H1 (cell line): ENCODE measurements at regions not wholly inside any gene's neighbourhood (a gene's known extent, or its start where the extent isn't known, plus 50 kb on each side); places are given as distances from the start of the nearest gene placed in this dataset.

ENCODE experiments used
- CTCF ChIA-PET: fragments of 300-600 bp; sonication (Branson Sonifier 250); formaldehyde crosslinking; loops from one replicate; lab custom pipeline; 2021; ENCODE audit not compliant: partially characterized antibody; lab: Charles Lee
- POLR2A ChIA-PET: fragments of 300-600 bp; sonication (Branson Sonifier 250); formaldehyde crosslinking; loops from one replicate; lab custom pipeline; 2021; ENCODE audit warnings: inconsistent platforms; ENCODE audit not compliant: partially characterized antibody; lab: Charles Lee
- DNase-seq, 2 experiments: peaks; one replicate each; pipeline versions ENCODE4 v3.0.0 to v3.0.0-alpha.2; 2010 to 2022; ENCODE audit warnings: low spot score in 2 of 2, low read depth in 1 of 2, mixed read lengths in 1 of 2
- FAIRE-seq: peaks from 2 replicates; lab custom pipeline; 2011; peaks lifted over from hg19 to GRCh38; lab: Jason Lieb, UNC
- H2AFZ ChIP-seq: 2 replicates; pipeline ENCODE4 v1.8.1; 2012; ENCODE audit warnings: low read length, inconsistent platforms
- H2AK5ac ChIP-seq: 2 replicates; pipeline ENCODE4 v1.6.1; 2013; ENCODE audit warnings: low read depth, low read length
- H2BK120ac ChIP-seq: replicated peaks from 2 replicates; pipeline ENCODE3; 2013; ENCODE audit warnings: low read depth, low read length, inconsistent platforms
- H2BK12ac ChIP-seq: 2 replicates; pipeline ENCODE4 v1.6.1; 2013; ENCODE audit warnings: low read depth, low read length
- H2BK15ac ChIP-seq: 2 replicates; pipeline ENCODE4 v1.6.1; 2013; ENCODE audit warnings: low read length
- H2BK20ac ChIP-seq: 2 replicates; pipeline ENCODE4 v1.6.1; 2013; ENCODE audit warnings: low read length
- H2BK5ac ChIP-seq: 2 replicates; pipeline ENCODE4 v1.6.1; 2013; ENCODE audit warnings: low read depth, low read length
- H3K14ac ChIP-seq: 2 replicates; pipeline ENCODE4 v1.6.1; 2013; ENCODE audit warnings: inconsistent platforms; ENCODE audit not compliant: insufficient read length
- H3K18ac ChIP-seq: 2 replicates; pipeline ENCODE4 v1.6.1; 2013; ENCODE audit warnings: low read length; ENCODE audit errors: extremely low read depth
- H3K23ac ChIP-seq: 2 replicates; pipeline ENCODE4 v1.6.1; 2013; ENCODE audit warnings: inconsistent platforms; ENCODE audit not compliant: insufficient read length
- H3K23me2 ChIP-seq: 2 replicates; pipeline ENCODE4 v1.6.1; 2013; ENCODE audit warnings: low read depth, low read length
- H3K27ac ChIP-seq: 2 replicates; pipeline ENCODE4 v1.6.1; 2011; ENCODE audit warnings: low read depth, low read length, inconsistent platforms
- H3K27me3 ChIP-seq, 4 experiments: replicated peaks in 1 of 4; 1 replicate in 1 of 4; 2 replicates in 3 of 4; pipeline versions ENCODE4 v1.6.1 to v1.8.1; 2011 to 2013; ENCODE audit warnings: low read length in 3 of 4, mild to moderate bottlenecking in 3 of 4, inconsistent platforms in 2 of 4, mixed read lengths in 2 of 4, moderate library complexity in 1 of 4; ENCODE audit not compliant: control insufficient read depth in 3 of 4, insufficient read depth in 3 of 4; ENCODE audit errors: extremely low read depth in 1 of 4
- H3K36me3 ChIP-seq, 4 experiments: 2 replicates each; pipeline versions ENCODE4 v1.6.1 to v1.8.1; 2011 to 2013; ENCODE audit warnings: mild to moderate bottlenecking in 4 of 4, low read length in 3 of 4, moderate library complexity in 2 of 4, control low read depth in 1 of 4, inconsistent platforms in 1 of 4; ENCODE audit not compliant: insufficient read depth in 4 of 4, control insufficient read depth in 2 of 4
- H3K4ac ChIP-seq: replicated peaks from 2 replicates; pipeline ENCODE3; 2013; ENCODE audit warnings: low read length, low read depth, mixed read lengths, inconsistent platforms; ENCODE audit not compliant: insufficient read length
- H3K4me1 ChIP-seq, 4 experiments: replicated peaks in 1 of 4; 1 replicate in 1 of 4; 2 replicates in 3 of 4; pipeline versions ENCODE4 v1.6.1 to v1.8.1; 2011 to 2013; ENCODE audit warnings: low read length in 3 of 4, inconsistent platforms in 2 of 4, mixed read lengths in 1 of 4; ENCODE audit not compliant: insufficient read depth in 4 of 4, control insufficient read depth in 3 of 4
- H3K4me2 ChIP-seq, 2 experiments: 2 replicates each; pipeline versions ENCODE4 v1.6.1 to v1.8.1; 2011 to 2013; ENCODE audit warnings: low read depth in 2 of 2, low read length in 2 of 2, control low read depth in 1 of 2, inconsistent platforms in 1 of 2, mild to moderate bottlenecking in 1 of 2; ENCODE audit not compliant: insufficient read depth in 1 of 2
- H3K4me3 ChIP-seq, 4 experiments: fragments of 200-600, 300-600 bp in 1 of 4; sonication (generic), shearing (Covaris generic), sonication (Bioruptor Twin) in 1 of 4; 2 replicates each; pipeline versions ENCODE4 v1.5.1 to v1.8.1; 2011 to 2016; ENCODE audit warnings: low read length in 4 of 4, low read depth in 3 of 4, control low read depth in 2 of 4, inconsistent platforms in 2 of 4, mild to moderate bottlenecking in 2 of 4, mixed read lengths in 1 of 4, moderate library complexity in 1 of 4; ENCODE audit not compliant: insufficient read depth in 2 of 4; ENCODE audit errors: extremely low read depth in 1 of 4
- H3K56ac ChIP-seq: replicated peaks from 2 replicates; pipeline ENCODE3; 2013; ENCODE audit warnings: low read depth, mild to moderate bottlenecking, mixed read lengths, low read length, inconsistent platforms; ENCODE audit not compliant: insufficient read length
- H3K79me1 ChIP-seq: 2 replicates; pipeline ENCODE4 v1.6.1; 2013; ENCODE audit warnings: low read depth, low read length, control low read depth
- H3K79me2 ChIP-seq, 2 experiments: 2 replicates each; pipeline versions ENCODE4 v1.6.1 to v1.8.1; 2012 to 2013; ENCODE audit warnings: low read length in 2 of 2, mild to moderate bottlenecking in 2 of 2, inconsistent platforms in 1 of 2; ENCODE audit not compliant: insufficient read depth in 2 of 2, control insufficient read depth in 1 of 2
- H3K9ac ChIP-seq, 4 experiments: replicated peaks in 1 of 4; 1 replicate in 1 of 4; 2 replicates in 3 of 4; pipeline versions ENCODE4 v1.6.1 to v1.8.1; 2011 to 2013; ENCODE audit warnings: low read depth in 3 of 4, low read length in 3 of 4, control low read depth in 2 of 4, mild to moderate bottlenecking in 2 of 4, moderate library complexity in 2 of 4, inconsistent platforms in 1 of 4; ENCODE audit errors: extremely low read depth in 1 of 4
- H3K9me3 ChIP-seq, 2 experiments: 2 replicates each; pipeline versions ENCODE4 v1.6.1 to v1.8.1; 2012 to 2013; ENCODE audit warnings: mild to moderate bottlenecking in 2 of 2, moderate library complexity in 2 of 2, control low read depth in 1 of 2, inconsistent platforms in 1 of 2, low read depth in 1 of 2, low read length in 1 of 2, mixed read lengths in 1 of 2; ENCODE audit not compliant: insufficient read depth in 2 of 2
- H4K20me1 ChIP-seq, 2 experiments: replicated peaks in 1 of 2; 2 replicates each; pipeline versions ENCODE3 to v1.8.1; 2011 to 2013; ENCODE audit warnings: inconsistent platforms in 2 of 2, low read length in 2 of 2, mild to moderate bottlenecking in 1 of 2; ENCODE audit not compliant: insufficient read depth in 2 of 2, control insufficient read depth in 1 of 2
- H4K5ac ChIP-seq: 2 replicates; pipeline ENCODE4 v1.6.1; 2013; ENCODE audit warnings: low read length, low read depth, mixed read lengths, inconsistent platforms; ENCODE audit not compliant: insufficient read length
- H4K8ac ChIP-seq: 2 replicates; pipeline ENCODE4 v1.8.0; 2013; ENCODE audit warnings: mild to moderate bottlenecking, moderate library complexity, low read length, inconsistent platforms; ENCODE audit not compliant: insufficient read depth; ENCODE audit errors: extremely low read depth
- H4K91ac ChIP-seq: replicated peaks from 2 replicates; pipeline ENCODE3; 2013; ENCODE audit warnings: low read length, mixed read lengths, inconsistent platforms; ENCODE audit not compliant: insufficient read length
- BRCA1 ChIP-seq: IDR thresholded peaks from 2 replicates; pipeline ENCODE4 v1.6.1; 2012; ENCODE audit warnings: low read depth, low read length, improper control_type of control experiment
- CEBPB ChIP-seq: IDR thresholded peaks from 2 replicates; pipeline ENCODE4 v1.6.1; 2012; ENCODE audit warnings: low read depth, low read length
- JUND ChIP-seq: IDR thresholded peaks from 2 replicates; pipeline ENCODE4 v1.6.1; 2011; ENCODE audit warnings: mild to moderate bottlenecking, improper control_type of control experiment, low read length
- NRF1 ChIP-seq: IDR thresholded peaks from 2 replicates; pipeline ENCODE4 v1.6.1; 2011; ENCODE audit warnings: mild to moderate bottlenecking, low read depth, low read length, improper control_type of control experiment
- RAD21 ChIP-seq, 2 experiments: IDR thresholded peaks in 1 of 2; conservative IDR thresholded peaks in 1 of 2; 2 replicates each; pipeline ENCODE4 v1.6.1; 2011; ENCODE audit warnings: low read depth in 2 of 2, low read length in 2 of 2, improper control_type of control experiment in 1 of 2, inconsistent platforms in 1 of 2, mild to moderate bottlenecking in 1 of 2, moderate library complexity in 1 of 2
- SP1 ChIP-seq: IDR thresholded peaks from 2 replicates; pipeline ENCODE4 v1.6.1; 2011; ENCODE audit warnings: low read depth, low read length
- ZNF274 ChIP-seq: IDR thresholded peaks from 2 replicates; pipeline ENCODE4 v1.7.0; 2012; ENCODE audit warnings: low read length, borderline replicate concordance; ENCODE audit errors: extremely low read depth
- WGBS, 2 experiments: shearing (Covaris generic) in 1 of 2; methylation state at CpG; one replicate each; pipeline versions ENCODE4 v1.1.6 to v1.1.7; 2013 to 2015; ENCODE audit warnings: low lambda C conversion rate in 2 of 2, mixed read lengths in 2 of 2, inconsistent platforms in 1 of 2, low coverage in 1 of 2, missing lambda C conversion rate in 1 of 2; ENCODE audit not compliant: insufficient replicate concordance in 2 of 2, insufficient coverage in 1 of 2, insufficient read length in 1 of 2; ENCODE audit errors: extremely low coverage in 1 of 2, missing lambda C conversion rate in 1 of 2; 5-methylcytosine and 5-hydroxymethylcytosine counted together
- TF ChIP-seq, protein P1 (sequence below): IDR thresholded peaks from 2 replicates; pipeline ENCODE4 v1.6.1; 2012; ENCODE audit warnings: inconsistent platforms
- TF ChIP-seq, protein P2 (sequence below): IDR thresholded peaks from 2 replicates; pipeline ENCODE4 v1.6.1; 2011; ENCODE audit warnings: low read depth, mild to moderate bottlenecking, low read length; ENCODE audit not compliant: insufficient read depth

DNA sequence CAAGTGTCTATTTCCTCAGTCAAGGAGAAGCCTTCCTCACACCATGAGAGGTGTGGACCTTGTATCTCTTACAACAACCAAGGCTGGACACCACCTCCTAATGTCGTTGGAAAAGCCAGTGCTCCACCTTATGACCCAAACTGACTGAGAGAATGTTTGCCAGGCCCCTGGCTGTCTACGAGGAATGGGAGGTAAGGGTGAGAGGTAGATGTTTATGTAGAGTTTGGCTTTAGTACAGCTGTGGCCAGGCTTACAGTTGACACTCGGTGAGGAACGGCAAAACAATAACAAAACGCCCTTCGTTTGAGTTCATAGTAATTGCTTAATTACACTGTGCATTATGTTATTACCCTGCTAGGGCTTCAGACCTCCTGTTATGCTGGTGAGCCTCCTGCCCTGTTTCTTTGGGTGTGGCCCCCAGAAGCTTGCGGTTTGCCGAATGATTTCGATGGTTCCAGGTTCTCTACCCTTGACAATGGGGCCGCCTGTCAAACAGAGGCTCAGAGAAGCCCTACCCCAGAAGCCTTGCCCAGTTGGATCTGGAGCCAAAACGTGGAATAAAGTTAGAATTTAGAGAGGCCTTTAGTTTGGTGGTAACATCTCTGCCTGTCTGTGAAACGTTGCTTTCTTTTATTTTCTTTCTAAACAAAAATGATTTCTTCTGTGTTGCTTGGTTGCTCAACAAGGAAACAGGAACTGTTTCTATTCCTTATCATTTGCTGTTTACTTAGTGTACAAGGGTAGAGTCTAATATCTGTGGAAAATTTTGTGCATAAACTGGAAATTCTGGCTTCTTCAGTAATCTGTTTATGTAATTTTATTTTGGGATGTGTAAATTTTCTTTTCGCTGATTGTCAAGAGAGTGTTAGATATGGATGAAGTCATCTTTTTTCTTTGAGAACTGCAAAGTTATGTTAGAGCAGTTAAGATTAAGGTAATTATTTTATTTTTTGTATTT is 60.4 kb upstream of the FOXQ1 start:
- H2BK5ac ChIP-seq: no peak overlapping the region
- H2AK5ac ChIP-seq: no peak overlapping the region
- no peaks in the 10 kb centered on the region for H3K79me2 ChIP-seq
- H3K14ac ChIP-seq: no peak overlapping the region
- H3K9ac ChIP-seq: no peak overlapping the region
- H2BK20ac ChIP-seq: no peak overlapping the region
- no peak overlapping the region for H2AFZ ChIP-seq
- H3K79me1 ChIP-seq: no peaks in the 10 kb centered on the region
- no peaks in the 10 kb centered on the region for H4K20me1 ChIP-seq
- H3K4me2 ChIP-seq: no peak overlapping the region
- CTCF ChIA-PET: no interaction called here
- no peaks in the 10 kb centered on the region for H3K36me3 ChIP-seq
- H3K23me2 ChIP-seq: no peaks in the 10 kb centered on the region
- no peak for TF ChIP-seq BRCA1
- TF ChIP-seq ZNF274: no peak
- TF ChIP-seq, protein P1, sequence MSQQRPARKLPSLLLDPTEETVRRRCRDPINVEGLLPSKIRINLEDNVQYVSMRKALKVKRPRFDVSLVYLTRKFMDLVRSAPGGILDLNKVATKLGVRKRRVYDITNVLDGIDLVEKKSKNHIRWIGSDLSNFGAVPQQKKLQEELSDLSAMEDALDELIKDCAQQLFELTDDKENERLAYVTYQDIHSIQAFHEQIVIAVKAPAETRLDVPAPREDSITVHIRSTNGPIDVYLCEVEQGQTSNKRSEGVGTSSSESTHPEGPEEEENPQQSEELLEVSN: no peak
- TF ChIP-seq RAD21 (IDR thresholded peaks at IDR 0.05 in 1 of 2, conservative IDR thresholded peaks at IDR 0.05 in 1 of 2; ENCODE audit: low read depth in 2 of 2, low read length in 2 of 2): no peak
- TF ChIP-seq JUND: no peak
- no peak for TF ChIP-seq CEBPB
- no peak for TF ChIP-seq SP1
- TF ChIP-seq, protein P2, sequence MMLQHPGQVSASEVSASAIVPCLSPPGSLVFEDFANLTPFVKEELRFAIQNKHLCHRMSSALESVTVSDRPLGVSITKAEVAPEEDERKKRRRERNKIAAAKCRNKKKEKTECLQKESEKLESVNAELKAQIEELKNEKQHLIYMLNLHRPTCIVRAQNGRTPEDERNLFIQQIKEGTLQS: no peak
- TF ChIP-seq NRF1: no peak
- no peak overlapping the region for H3K27ac ChIP-seq
- WGBS, 2 experiments: 91% methylated on average over 13 of the region's 13 CpGs; no CpG with 5 or more reads in 1 of the 2 experiments
- no peak overlapping the region for H3K4ac ChIP-seq
- no peaks in the 10 kb centered on the region for H3K4me1 ChIP-seq
- H4K8ac ChIP-seq: no peak overlapping the region
- H2BK120ac ChIP-seq: no peak overlapping the region
- POLR2A ChIA-PET: no interaction called here
- no peak overlapping the region for H3K23ac ChIP-seq
- FAIRE-seq: no peak
- DNase-seq: no peak
- no peaks in the 10 kb centered on the region for H3K9me3 ChIP-seq
- H4K5ac ChIP-seq: no peak overlapping the region
- no peak overlapping the region for H2BK15ac ChIP-seq
- H4K91ac ChIP-seq: no peak overlapping the region
- H3K18ac ChIP-seq: no peak overlapping the region
- H3K4me3 ChIP-seq: no peak overlapping the region
- H2BK12ac ChIP-seq: no peak overlapping the region
- H3K56ac ChIP-seq: no peak overlapping the region
- H3K27me3 ChIP-seq: no peaks in the 10 kb centered on the region
